GM12878 (cell line): ENCODE measurements at regions not wholly inside any gene's neighbourhood (a gene's known extent, or its start where the extent isn't known, plus 50 kb on each side); places are given as distances from the start of the nearest gene placed in this dataset.

Experiments
- ATAC-seq: fragments of 200-7000 bp; cut with Tn5 transposase; 3 replicates; pipeline ENCODE4 v1.9.1; 2020; ENCODE audit warnings: mild to moderate bottlenecking, moderate library complexity
- BruUV-seq: library from RNA; stranded (reverse); fragments of 400-500 nt; replicated peaks from 2 replicates; lab custom pipeline; 2021; lab: Mats Ljungman, UMichigan
- CTCF ChIA-PET: fragments of 300-600 bp; sonication (Branson Sonifier 250); formaldehyde crosslinking; extraction: SDS; loops from one replicate; lab custom pipeline; 2021; ENCODE audit warnings: inconsistent platforms; lab: Yijun Ruan, JAX
- POLR2A ChIA-PET: fragments of 350-600 bp; formaldehyde crosslinking; extraction: SDS; loops from one replicate; lab custom pipeline; 2021; ENCODE audit warnings: inconsistent platforms; lab: Charles Lee
- RAD21 ChIA-PET: fragments of 300-600 bp; sonication (Branson Sonifier 250); formaldehyde crosslinking; loops from one replicate; lab custom pipeline; 2023; ENCODE audit warnings: antibody characterized with exemption; ENCODE audit not compliant: unreplicated experiment; lab: Charles Lee
- SMC1A ChIA-PET: fragments of 300-600 bp; sonication (Branson Sonifier 250); formaldehyde crosslinking; loops from one replicate; lab custom pipeline; 2023; ENCODE audit not compliant: unreplicated experiment, uncharacterized antibody; lab: Charles Lee
- DNase-seq: peaks from one replicate; pipeline ENCODE4 v3.0.0-alpha.2; 2011; ENCODE audit warnings: low read depth, low spot score
- FAIRE-seq: peaks from 3 replicates; lab custom pipeline; 2011; peaks lifted over from hg19 to GRCh38; lab: Jason Lieb, UNC
- H2AFZ ChIP-seq: 2 replicates; pipeline ENCODE4 v1.6.0; 2011; ENCODE audit warnings: low read depth, low read length, control low read depth; ENCODE audit not compliant: control insufficient read depth
- H3K27ac ChIP-seq: 2 replicates; pipeline ENCODE4 v1.5.1; 2011; ENCODE audit warnings: control low read depth; ENCODE audit not compliant: control insufficient read depth, insufficient read depth
- H3K27me3 ChIP-seq, 2 experiments: replicated peaks in 1 of 2; 2 replicates each; pipeline versions ENCODE4 v1.6.0 to v1.6.1; 2011; ENCODE audit warnings: low read length in 1 of 2; ENCODE audit not compliant: control insufficient read depth in 2 of 2, insufficient read depth in 2 of 2
- H3K36me3 ChIP-seq, 2 experiments: 2 replicates each; pipeline ENCODE4 v1.5.1; 2011; ENCODE audit warnings: low read length in 1 of 2; ENCODE audit not compliant: control insufficient read depth in 2 of 2, insufficient read depth in 2 of 2
- H3K4me1 ChIP-seq: 2 replicates; pipeline ENCODE4 v1.6.1; 2011; ENCODE audit warnings: mild to moderate bottlenecking, low read length, moderate library complexity, mixed read lengths; ENCODE audit not compliant: control insufficient read depth, insufficient read depth
- H3K4me2 ChIP-seq: 2 replicates; pipeline ENCODE4 v1.6.0; 2011; ENCODE audit warnings: control low read depth; ENCODE audit not compliant: control insufficient read depth, insufficient read depth
- H3K4me3 ChIP-seq: fragments of 200-600 bp; sonication (generic); 2 replicates; pipeline ENCODE4 v1.5.1; 2016
- H3K79me2 ChIP-seq: 2 replicates; pipeline ENCODE4 v1.6.0; 2011; ENCODE audit warnings: low read length; ENCODE audit not compliant: control insufficient read depth, insufficient read depth
- H3K9ac ChIP-seq: 2 replicates; pipeline ENCODE4 v1.8.0; 2011; ENCODE audit warnings: low read length, control low read depth, mixed read lengths; ENCODE audit not compliant: control insufficient read depth, insufficient read depth
- H3K9me3 ChIP-seq: replicated peaks from 3 replicates; pipeline ENCODE4 v1.5.1; 2011; ENCODE audit warnings: mild to moderate bottlenecking, low read length; ENCODE audit not compliant: control insufficient read depth, insufficient read depth
- H4K20me1 ChIP-seq: 2 replicates; pipeline ENCODE4 v1.6.0; 2011; ENCODE audit not compliant: control insufficient read depth, insufficient read depth
- HDGF ChIP-seq: fragments of 450-650 bp; IDR thresholded peaks from 2 replicates; pipeline ENCODE4 v1.6.1; 2016; ENCODE audit warnings: antibody characterized with exemption
- MXI1 ChIP-seq: fragments of 150-350 bp; IDR thresholded peaks from 2 replicates; pipeline ENCODE4 v1.6.1; 2011; ENCODE audit warnings: low read depth, mild to moderate bottlenecking, inconsistent platforms, low read length, improper control_type of control experiment
- NRF1 ChIP-seq: conservative IDR thresholded peaks from 2 replicates; pipeline ENCODE4 v1.6.1; 2011; ENCODE audit warnings: mild to moderate bottlenecking, low read depth, low read length, improper control_type of control experiment
- SMARCA5 ChIP-seq: fragments of 450-650 bp; IDR thresholded peaks from 2 replicates; pipeline ENCODE4 v1.6.1; 2017; ENCODE audit warnings: mild to moderate bottlenecking
- SPI1 ChIP-seq: IDR thresholded peaks from 2 replicates; pipeline ENCODE4 v1.6.1; 2011; ENCODE audit warnings: low read depth, mild to moderate bottlenecking, low read length, moderate library complexity, borderline replicate concordance; ENCODE audit not compliant: insufficient read depth
- ZBTB4 ChIP-seq: fragments of 450-650 bp; formaldehyde crosslinking; IDR thresholded peaks from 2 replicates; pipeline ENCODE4 v1.4.0; 2022; ENCODE audit warnings: mild to moderate bottlenecking, moderate library complexity
- WGBS: methylation state at CpG from one replicate; pipeline ENCODE4 v1.1.6; 2016; ENCODE audit warnings: low lambda C conversion rate; ENCODE audit not compliant: insufficient replicate concordance, insufficient coverage; ENCODE audit errors: missing lambda C conversion rate; 5-methylcytosine and 5-hydroxymethylcytosine counted together
- in situ Hi-C: fragments of 300-500 bp; cut with MboI; formaldehyde crosslinking; loops from 9 replicates; pipeline ENCODE4 v1.14.3; 2018; ENCODE audit warnings: mixed read lengths
- intact Hi-C: fragments of 100-400 bp; cut with micrococcal nuclease; formaldehyde crosslinking; loops from one replicate; pipeline ENCODE4 v1.14.2; 2022; ENCODE audit not compliant: unreplicated experiment
- TF ChIP-seq, protein P1 (sequence below), 3 experiments: IDR thresholded peaks in 2 of 3; conservative IDR thresholded peaks in 1 of 3; 2 replicates each; pipeline ENCODE4 v1.5.1; 2011; ENCODE audit warnings: low read depth in 3 of 3, low read length in 3 of 3, mild to moderate bottlenecking in 3 of 3, control low read depth in 2 of 3, moderate library complexity in 2 of 3, inconsistent platforms in 1 of 3, mixed read lengths in 1 of 3; ENCODE audit not compliant: control insufficient read depth in 2 of 3, insufficient read depth in 1 of 3; ENCODE audit errors: extremely low read depth in 1 of 3

DNA sequence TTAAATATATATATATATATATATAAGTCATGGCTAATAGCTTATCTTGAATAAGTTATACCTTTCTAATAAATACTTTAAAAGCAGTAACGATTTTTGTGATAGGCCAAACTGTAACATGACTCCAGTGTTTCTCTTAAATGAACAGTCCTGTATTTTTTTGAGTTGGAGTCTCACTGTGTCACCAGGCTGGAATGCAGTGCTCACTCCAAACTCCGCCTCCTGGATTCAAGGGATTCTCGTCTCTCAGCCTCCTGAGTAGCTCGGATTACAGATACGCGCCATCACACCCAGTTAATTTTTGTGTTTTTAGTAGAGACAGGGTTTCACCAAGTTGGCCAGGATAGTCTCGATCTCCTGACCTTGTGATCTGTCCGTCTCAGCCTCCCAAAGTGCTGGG is 814.2 kb upstream of the SLITRK5 start:
- BruUV-seq: no TSS peak
- no peaks in the 10 kb centered on the region for H3K9me3 ChIP-seq
- DNase-seq (no peak), FAIRE-seq (no peak), ATAC-seq (no peak)
- H4K20me1 ChIP-seq: no peaks in the 10 kb centered on the region
- no peaks in the 10 kb centered on the region for H3K79me2 ChIP-seq
- intact Hi-C loops: no loop called here
- POLR2A ChIA-PET: no interaction called here
- in situ Hi-C loops: loop anchor here (25.0 kb wide), 1 partner anchor 805 kb away; the partner anchor contains the start of gene SLITRK5
- H3K9ac ChIP-seq: no peak overlapping the region
- CTCF ChIA-PET: interaction anchor here (0.6 kb wide), 1 partner anchor 194 kb away, joined by 4 read pairs; no protein-coding TSS in a partner anchor
- RAD21 ChIA-PET: interaction anchor here (0.7 kb wide), 1 partner anchor 13 kb away, joined by 3 read pairs; no protein-coding TSS in a partner anchor
- no peak overlapping the region for H3K4me3 ChIP-seq
- no peaks in the 10 kb centered on the region for H3K27me3 ChIP-seq
- H3K4me1 ChIP-seq: no peaks in the 10 kb centered on the region
- H3K36me3 ChIP-seq: no peaks in the 10 kb centered on the region
- H3K27ac ChIP-seq: no peak overlapping the region
- no peak overlapping the region for H3K4me2 ChIP-seq
- SMC1A ChIA-PET: no interaction called here
- no peak overlapping the region for H2AFZ ChIP-seq
- no peak for TF ChIP-seq NRF1
- no peak for TF ChIP-seq SMARCA5
- TF ChIP-seq MXI1: no peak
- no peak for TF ChIP-seq SPI1
- TF ChIP-seq ZBTB4: no peak
- TF ChIP-seq HDGF: no peak
- TF ChIP-seq, protein P1, sequence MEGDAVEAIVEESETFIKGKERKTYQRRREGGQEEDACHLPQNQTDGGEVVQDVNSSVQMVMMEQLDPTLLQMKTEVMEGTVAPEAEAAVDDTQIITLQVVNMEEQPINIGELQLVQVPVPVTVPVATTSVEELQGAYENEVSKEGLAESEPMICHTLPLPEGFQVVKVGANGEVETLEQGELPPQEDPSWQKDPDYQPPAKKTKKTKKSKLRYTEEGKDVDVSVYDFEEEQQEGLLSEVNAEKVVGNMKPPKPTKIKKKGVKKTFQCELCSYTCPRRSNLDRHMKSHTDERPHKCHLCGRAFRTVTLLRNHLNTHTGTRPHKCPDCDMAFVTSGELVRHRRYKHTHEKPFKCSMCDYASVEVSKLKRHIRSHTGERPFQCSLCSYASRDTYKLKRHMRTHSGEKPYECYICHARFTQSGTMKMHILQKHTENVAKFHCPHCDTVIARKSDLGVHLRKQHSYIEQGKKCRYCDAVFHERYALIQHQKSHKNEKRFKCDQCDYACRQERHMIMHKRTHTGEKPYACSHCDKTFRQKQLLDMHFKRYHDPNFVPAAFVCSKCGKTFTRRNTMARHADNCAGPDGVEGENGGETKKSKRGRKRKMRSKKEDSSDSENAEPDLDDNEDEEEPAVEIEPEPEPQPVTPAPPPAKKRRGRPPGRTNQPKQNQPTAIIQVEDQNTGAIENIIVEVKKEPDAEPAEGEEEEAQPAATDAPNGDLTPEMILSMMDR (IDR thresholded peaks at IDR 0.05 in 2 of 3, conservative IDR thresholded peaks at IDR 0.05 in 1 of 3; ENCODE audit: control insufficient read depth in 2 of 3, extremely low read depth in 1 of 3, insufficient read depth in 1 of 3, low read depth in 3 of 3, low read length in 3 of 3): no peak
- 35% methylated on average over 8 of the region's 8 CpGs for WGBS
